NOMO-1 treated with dmso at 0.1 percent for 144 hours (cell line): ENCODE measurements at regions not wholly inside any gene's neighbourhood (a gene's known extent, or its start where the extent isn't known, plus 50 kb on each side); places are given as distances from the start of the nearest gene placed in this dataset.

Experiments used
- DNase-seq: peaks from one replicate; lab custom pipeline; 2025; ENCODE audit not compliant: unreplicated experiment; lab: John Stamatoyannopoulos, UW

DNA sequence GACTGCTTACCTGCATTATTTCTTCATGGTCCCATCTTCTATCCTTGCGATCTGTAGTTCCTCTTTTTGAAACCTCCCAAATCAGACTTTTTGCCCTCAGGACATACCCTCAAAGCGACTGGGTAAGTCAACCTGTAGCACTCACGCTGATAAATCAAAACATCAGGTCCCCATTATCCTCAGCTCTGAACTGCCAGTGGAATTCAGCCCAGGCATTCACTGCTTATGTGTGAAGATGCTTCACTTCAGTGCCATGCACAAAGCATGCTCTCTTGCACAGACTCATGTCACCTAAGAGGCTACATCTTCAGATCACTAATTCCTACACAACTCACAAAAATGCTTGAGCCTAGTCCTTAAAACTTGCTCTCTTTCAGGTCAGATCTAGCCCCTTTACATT is 283.6 kb upstream of the KLF6 start:
- no peak for DNase-seq

- DNase-seq = peak; percentile 50
Measured at GRCh38 chr10:4067931-4068561, 283.0 kb upstream of the KLF6 start.

GRCh38 chr10:4067531-4067930 is 282.5 kb upstream of the KLF6 start:
- DNase-seq = peak; percentile 73

DNA sequence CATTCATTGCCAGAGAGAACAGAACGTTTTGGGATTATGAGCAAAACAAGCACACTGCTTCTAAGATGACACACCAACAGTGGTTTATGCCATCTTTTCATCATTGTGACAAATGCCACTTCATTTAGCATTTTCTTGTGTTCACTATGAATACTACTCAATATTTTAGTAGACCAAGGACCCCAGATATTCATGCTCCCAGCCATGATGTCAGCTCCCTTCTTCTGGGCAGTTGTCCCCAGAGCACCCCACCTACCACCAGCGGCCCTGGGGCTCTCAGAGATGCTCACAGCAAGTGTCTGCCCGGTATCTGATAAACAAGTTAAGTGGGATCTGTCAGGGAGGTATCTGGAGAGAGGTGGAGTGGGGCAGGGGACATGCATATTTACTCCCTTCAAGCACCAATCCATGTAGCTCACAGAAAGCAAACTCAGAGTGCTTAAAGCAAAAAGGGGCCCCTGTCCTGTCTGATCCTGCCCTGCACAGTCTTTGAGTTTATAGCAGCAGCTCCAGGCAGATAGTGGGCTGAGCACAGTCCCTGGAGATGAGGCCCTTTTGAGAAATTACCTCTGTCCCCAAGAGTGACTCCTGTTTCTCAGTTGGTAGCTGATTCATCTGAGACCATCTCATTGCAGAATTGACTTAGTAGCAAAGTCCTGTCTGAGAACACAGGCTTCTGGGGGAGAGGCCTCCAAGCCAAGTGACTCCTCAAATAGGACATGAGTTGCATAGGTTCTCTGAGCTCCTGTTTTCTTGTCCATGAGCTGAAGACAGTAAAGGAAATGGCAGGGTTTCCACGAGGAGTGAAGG is 281.8 kb upstream of the KLF6 start:
- no peak for DNase-seq

- no peak for DNase-seq
Measured at GRCh38 chr10:4064489-4064888, 279.5 kb upstream of the KLF6 start.

DNA sequence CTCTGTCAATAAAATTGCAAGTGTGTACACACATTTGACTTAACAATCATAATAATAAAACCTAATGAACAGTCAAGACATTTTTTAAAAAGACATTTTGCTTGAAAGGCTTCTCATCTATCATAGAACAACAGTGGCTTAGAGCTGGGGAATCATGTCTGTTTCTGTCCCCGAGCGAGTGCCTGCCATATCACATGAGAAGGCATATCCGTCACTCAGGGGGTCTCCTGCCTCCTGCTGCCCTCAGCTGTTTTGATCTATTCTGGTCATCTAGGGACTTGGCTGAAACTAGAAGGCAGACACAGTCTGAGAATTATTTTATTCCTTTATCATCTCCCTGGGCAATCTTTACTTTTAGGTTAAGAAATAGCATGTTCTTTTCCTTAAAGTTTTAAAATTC is 278.7 kb upstream of the KLF6 start:
- no peak for DNase-seq

DNA sequence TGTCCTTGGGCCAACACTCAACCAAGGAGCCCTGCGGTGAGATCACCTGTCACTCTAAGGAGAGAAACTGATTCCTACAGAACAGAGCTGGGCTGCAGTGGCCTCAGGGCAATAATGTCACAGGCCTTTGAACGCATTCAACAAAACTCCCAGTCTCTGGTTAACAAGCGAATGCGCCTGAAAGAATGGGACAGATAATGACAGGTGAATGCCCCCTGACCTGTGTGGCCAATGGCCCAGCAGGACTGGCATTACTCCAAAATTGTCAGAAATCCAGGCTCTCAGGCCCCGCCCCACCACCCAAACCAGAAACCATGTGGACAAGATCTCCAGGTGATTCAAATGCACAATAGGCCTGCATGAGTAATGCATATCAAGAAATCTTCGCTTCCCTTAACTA is 277.7 kb upstream of the KLF6 start:
- no peak for DNase-seq

GRCh38 chr10:4062072-4062471 is 277.1 kb upstream of the KLF6 start:
- DNase-seq = no peak

- DNase-seq = no peak
Measured at GRCh38 chr10:4061441-4061951, 276.5 kb upstream of the KLF6 start.

DNA sequence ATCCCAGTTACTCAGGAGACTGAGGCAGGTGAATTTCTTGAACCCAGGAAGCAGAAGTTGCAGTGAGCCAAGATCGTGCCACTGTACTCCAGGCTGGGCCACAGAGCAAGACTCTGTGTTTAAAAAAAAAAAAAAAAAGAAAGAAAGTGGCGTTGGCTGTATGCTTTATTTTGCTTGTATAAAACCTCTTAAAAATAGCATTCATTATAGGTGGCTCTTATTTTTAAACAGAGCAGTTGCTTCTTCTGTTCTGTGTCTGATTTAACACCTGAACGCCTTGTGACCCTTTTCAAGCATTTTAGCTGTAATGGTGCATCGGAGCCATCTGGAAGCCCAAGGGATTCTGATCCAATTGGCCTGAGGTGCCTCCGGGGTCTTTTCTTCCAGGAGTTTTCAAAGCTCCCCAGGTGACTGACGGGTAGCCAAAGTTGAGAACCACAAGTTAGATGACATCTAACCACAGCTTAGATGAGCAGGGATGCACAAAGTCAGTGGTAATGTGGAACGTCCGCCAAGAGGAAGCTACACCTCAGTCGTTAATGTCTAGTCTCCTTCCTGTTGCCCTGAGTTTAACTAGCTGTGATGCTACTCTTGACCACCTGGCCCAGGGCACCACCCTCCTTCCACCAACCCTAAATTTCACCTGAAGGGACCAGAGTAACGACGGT is 274.6 kb upstream of the KLF6 start:
- no peak for DNase-seq

DNA sequence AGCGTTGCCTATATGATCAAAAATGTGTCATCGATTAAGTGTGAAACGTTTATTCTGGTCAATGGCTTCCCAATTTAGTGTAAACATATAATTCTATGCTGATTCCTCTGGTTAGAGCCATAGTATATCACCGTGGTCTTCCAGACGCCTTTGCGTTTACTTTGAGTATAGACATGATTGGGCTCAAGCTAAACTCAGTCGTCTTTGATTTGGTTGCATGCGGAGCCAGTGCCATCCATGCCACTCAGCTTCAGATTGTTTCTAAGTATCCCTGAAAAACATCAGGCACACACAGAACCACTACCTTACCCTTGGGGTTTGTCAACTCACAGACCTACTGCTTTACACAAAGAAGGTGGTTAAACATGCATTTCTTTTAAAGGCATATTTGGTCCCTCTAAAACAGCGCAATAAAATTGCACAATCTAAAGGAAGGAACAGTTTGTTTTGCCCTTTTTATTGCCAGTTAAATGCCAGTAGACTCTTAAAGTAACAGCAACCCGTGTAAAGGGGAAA is 273.6 kb upstream of the KLF6 start:
- peak; percentile 26 for DNase-seq

- no peak for DNase-seq
Measured at GRCh38 chr10:4057725-4058513, 272.9 kb upstream of the KLF6 start.

- no peak for DNase-seq
Measured at GRCh38 chr10:4057021-4057420, 272.0 kb upstream of the KLF6 start.

DNA sequence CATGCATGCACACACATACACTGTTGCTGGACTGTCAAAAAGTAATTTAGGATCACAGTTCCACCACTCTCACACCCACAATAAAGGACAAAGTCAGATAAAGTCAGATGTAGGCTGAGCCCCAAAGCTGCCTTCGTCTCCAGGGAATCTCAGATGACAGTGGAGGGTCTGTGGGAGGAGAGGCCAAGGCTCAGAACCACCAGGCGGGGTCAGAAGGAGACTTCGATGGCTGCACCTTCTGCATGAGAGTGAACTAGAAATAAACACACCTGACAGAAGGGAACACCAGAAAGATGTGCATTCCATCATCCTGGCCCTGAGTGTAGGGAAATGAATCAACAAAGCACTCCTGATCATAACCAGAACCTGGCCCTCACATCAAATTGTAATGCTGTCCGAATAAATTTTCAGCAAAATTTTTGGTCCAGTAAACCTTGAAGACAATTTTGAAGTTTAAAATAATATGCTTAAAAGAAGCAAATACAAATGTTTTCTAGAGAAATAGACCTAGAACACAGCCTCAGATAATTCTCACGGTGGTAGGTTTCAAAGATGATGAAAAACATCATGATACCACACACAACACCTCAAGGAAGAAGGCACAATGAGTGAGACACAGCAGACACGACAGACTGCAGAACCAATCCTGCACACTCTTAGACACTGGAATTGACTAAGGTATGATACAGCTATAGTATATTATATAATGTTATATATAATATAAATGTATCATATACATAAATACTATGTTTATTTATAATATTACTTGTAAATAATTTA is 269.8 kb upstream of the KLF6 start:
- no peak for DNase-seq

- DNase-seq = peak; percentile 89
Measured at GRCh38 chr10:4053940-4054339, 268.9 kb upstream of the KLF6 start.

- DNase-seq = no peak
Measured at GRCh38 chr10:4051641-4052151, 266.7 kb upstream of the KLF6 start.

DNA sequence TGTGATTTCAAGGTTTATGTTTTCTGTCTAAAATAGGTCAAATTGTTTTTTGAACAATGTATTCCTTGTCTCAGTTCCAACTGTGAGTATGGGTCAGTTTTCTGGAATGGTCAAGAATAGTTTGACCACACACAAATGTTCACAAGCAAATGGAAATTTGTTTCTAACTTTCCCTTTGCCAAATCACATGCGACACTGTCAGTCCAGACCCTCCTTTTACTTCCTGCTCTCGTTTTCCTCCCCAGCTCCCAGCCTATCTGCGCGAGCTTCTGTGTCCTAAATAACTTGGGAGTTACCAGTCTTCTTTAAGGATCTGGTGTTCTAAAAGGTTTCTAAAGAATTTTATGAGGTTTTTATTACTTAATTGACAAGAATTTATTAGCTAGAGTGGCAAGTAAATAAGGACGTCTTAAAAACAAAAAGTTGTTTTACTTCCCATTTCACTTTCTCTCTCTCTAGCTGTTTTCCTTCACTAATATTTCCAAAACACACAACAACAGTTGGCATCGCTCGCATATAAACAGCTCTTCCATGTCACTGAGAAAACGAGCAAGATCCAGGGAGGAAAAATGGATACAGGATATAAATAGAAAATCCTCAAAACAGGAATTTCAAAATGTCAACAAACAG is 266.1 kb upstream of the KLF6 start:
- peak; percentile 9 for DNase-seq

DNA sequence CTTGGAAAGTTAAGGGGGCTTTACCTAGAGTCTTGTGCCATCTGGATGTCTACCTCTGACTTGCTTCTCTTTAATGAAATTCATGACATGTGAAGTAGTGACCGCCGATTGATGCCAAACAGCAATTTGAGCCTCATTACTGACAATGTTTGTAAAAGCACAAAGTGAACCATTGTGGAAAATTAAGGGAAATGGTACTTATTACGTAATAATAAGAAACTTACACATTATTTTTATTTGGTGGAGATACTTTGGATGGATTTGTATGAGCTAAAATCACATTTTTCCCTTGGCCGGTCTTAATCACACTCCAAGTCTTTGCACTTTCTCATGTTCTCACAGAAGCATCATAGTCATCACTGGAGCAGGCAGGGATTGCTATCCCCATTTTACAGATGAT is 265.1 kb upstream of the KLF6 start:
- DNase-seq = no peak

GRCh38 chr10:4049348-4049747 is 264.3 kb upstream of the KLF6 start:
- no peak for DNase-seq
